DND-41 (cell line): ENCODE measurements at regions not wholly inside any gene's neighbourhood (a gene's known extent, or its start where the extent isn't known, plus 50 kb on each side); places are given as distances from the start of the nearest gene placed in this dataset.

Experiments
- ATAC-seq: fragments of 200-7000 bp; cut with Tn5 transposase; 3 replicates; pipeline ENCODE4 v1.9.1; 2021; ENCODE audit warnings: low read depth; ENCODE audit not compliant: insufficient read depth
- DNase-seq: peaks from one replicate; pipeline ENCODE4 v3.0.0-alpha.2; 2020
- H2AFZ ChIP-seq: 2 replicates; pipeline ENCODE4 v1.6.0; 2012; ENCODE audit warnings: low read depth, low read length
- H3K27ac ChIP-seq: 2 replicates; pipeline ENCODE4 v1.5.1; 2012; ENCODE audit warnings: low read length, inconsistent platforms
- H3K27me3 ChIP-seq: fragments of 200-600 bp; sonication (generic); 2 replicates; pipeline ENCODE4 v1.6.0; 2012; ENCODE audit warnings: low read length, mild to moderate bottlenecking, inconsistent platforms; ENCODE audit not compliant: insufficient read depth, poor library complexity
- H3K36me3 ChIP-seq: 2 replicates; pipeline ENCODE4 v1.5.1; 2012; ENCODE audit warnings: low read length, inconsistent platforms; ENCODE audit not compliant: insufficient read depth
- H3K4me1 ChIP-seq: 2 replicates; pipeline ENCODE4 v1.5.1; 2012; ENCODE audit warnings: mild to moderate bottlenecking, low read length; ENCODE audit not compliant: insufficient read depth
- H3K4me2 ChIP-seq: 2 replicates; pipeline ENCODE4 v1.6.0; 2012; ENCODE audit warnings: mild to moderate bottlenecking, moderate library complexity, low read length, inconsistent platforms; ENCODE audit not compliant: insufficient read depth
- H3K4me3 ChIP-seq, 2 experiments: fragments of 200-600 bp in 1 of 2; shearing (Covaris generic) in 1 of 2; 2 replicates each; pipeline ENCODE4 v1.5.1; 2012 to 2016; ENCODE audit warnings: inconsistent platforms in 2 of 2, low read length in 2 of 2, mild to moderate bottlenecking in 2 of 2, low read depth in 1 of 2, moderate library complexity in 1 of 2
- H3K79me2 ChIP-seq: 2 replicates; pipeline ENCODE4 v1.6.0; 2012; ENCODE audit warnings: low read length, inconsistent platforms; ENCODE audit not compliant: insufficient read depth
- H3K9ac ChIP-seq: 2 replicates; pipeline ENCODE4 v1.6.0; 2012; ENCODE audit warnings: low read depth, mild to moderate bottlenecking, inconsistent platforms, low read length, moderate library complexity
- H3K9me3 ChIP-seq: 2 replicates; pipeline ENCODE4 v1.5.1; 2012; ENCODE audit warnings: low read length, moderate library complexity, mild to moderate bottlenecking, inconsistent platforms; ENCODE audit not compliant: insufficient read depth, severe bottlenecking
- H4K20me1 ChIP-seq: 2 replicates; pipeline ENCODE4 v1.6.0; 2012; ENCODE audit warnings: low read length; ENCODE audit not compliant: insufficient read depth
- EZH2 ChIP-seq: IDR thresholded peaks from 3 replicates; pipeline ENCODE4 v1.6.1; 2012; ENCODE audit warnings: borderline replicate concordance, low read depth, mild to moderate bottlenecking, moderate library complexity, low read length, inconsistent platforms; ENCODE audit not compliant: severe bottlenecking
- TF ChIP-seq, protein P1 (sequence below): IDR thresholded peaks from 2 replicates; pipeline ENCODE4 v1.5.1; 2012; ENCODE audit warnings: borderline replicate concordance, low read length, moderate library complexity, mild to moderate bottlenecking; ENCODE audit not compliant: poor library complexity, severe bottlenecking; ENCODE audit errors: extremely low read depth

GRCh38 chr16:60816461-60816860 is 1219.8 kb downstream of the CDH8 start:
- Histone ChIP-seq H3K4me2 (no peak overlapping the region), H3K9ac (no peak overlapping the region), H3K27me3 (no peaks in the 10 kb centered on the region), H3K4me3 (no peak overlapping the region), H3K4me1 (no peaks in the 10 kb centered on the region), H3K36me3 (no peaks in the 10 kb centered on the region), H4K20me1 (no peaks in the 10 kb centered on the region), H3K9me3 (no peaks in the 10 kb centered on the region), H3K79me2 (no peaks in the 10 kb centered on the region), H2AFZ (no peak overlapping the region), H3K27ac (no peak overlapping the region)
- ATAC-seq (no peak), DNase-seq (no peak)
- TF ChIP-seq, protein P1, sequence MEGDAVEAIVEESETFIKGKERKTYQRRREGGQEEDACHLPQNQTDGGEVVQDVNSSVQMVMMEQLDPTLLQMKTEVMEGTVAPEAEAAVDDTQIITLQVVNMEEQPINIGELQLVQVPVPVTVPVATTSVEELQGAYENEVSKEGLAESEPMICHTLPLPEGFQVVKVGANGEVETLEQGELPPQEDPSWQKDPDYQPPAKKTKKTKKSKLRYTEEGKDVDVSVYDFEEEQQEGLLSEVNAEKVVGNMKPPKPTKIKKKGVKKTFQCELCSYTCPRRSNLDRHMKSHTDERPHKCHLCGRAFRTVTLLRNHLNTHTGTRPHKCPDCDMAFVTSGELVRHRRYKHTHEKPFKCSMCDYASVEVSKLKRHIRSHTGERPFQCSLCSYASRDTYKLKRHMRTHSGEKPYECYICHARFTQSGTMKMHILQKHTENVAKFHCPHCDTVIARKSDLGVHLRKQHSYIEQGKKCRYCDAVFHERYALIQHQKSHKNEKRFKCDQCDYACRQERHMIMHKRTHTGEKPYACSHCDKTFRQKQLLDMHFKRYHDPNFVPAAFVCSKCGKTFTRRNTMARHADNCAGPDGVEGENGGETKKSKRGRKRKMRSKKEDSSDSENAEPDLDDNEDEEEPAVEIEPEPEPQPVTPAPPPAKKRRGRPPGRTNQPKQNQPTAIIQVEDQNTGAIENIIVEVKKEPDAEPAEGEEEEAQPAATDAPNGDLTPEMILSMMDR: no peak
- no peak for TF ChIP-seq EZH2

GRCh38 chr16:60815865-60816264 is 1220.4 kb downstream of the CDH8 start:
- no peaks in the 10 kb centered on the region for H4K20me1 ChIP-seq
- no peak for DNase-seq
- no peaks in the 10 kb centered on the region for H3K79me2 ChIP-seq
- H3K9me3 ChIP-seq: no peaks in the 10 kb centered on the region
- H3K9ac ChIP-seq: no peak overlapping the region
- H2AFZ ChIP-seq: no peak overlapping the region
- no peak for TF ChIP-seq EZH2
- TF ChIP-seq, protein P1: no peak
- no peaks in the 10 kb centered on the region for H3K4me1 ChIP-seq
- no peak for ATAC-seq
- no peak overlapping the region for H3K4me2 ChIP-seq
- H3K27me3 ChIP-seq: no peaks in the 10 kb centered on the region
- no peak overlapping the region for H3K27ac ChIP-seq
- H3K36me3 ChIP-seq: no peaks in the 10 kb centered on the region
- no peak overlapping the region for H3K4me3 ChIP-seq

DNA sequence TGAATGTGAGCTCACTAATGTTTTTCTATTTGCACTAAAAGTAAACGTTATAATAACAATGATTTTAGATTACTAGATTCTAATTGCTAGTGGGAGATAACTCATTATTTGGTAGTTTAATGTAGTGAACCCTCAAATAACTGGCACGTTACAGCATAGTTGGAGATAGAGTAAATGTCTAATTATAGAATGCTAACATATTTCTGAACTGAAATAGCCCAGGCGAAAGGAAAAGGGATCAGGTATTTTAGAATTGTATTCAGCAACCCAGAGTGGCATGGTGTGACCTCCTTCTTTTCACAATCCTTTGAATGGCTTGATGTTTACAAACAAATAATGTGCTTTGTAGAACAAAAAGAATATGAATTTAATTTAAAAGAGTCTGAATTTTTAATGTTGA is 1221.2 kb downstream of the CDH8 start:
- H3K4me3 ChIP-seq: no peak overlapping the region
- no peaks in the 10 kb centered on the region for H3K9me3 ChIP-seq
- no peak overlapping the region for H2AFZ ChIP-seq
- DNase-seq (no peak), ATAC-seq (no peak)
- no peak overlapping the region for H3K4me2 ChIP-seq
- no peaks in the 10 kb centered on the region for H3K4me1 ChIP-seq
- no peaks in the 10 kb centered on the region for H3K27me3 ChIP-seq
- H3K27ac ChIP-seq: no peak overlapping the region
- no peak overlapping the region for H3K9ac ChIP-seq
- H3K36me3 ChIP-seq: no peaks in the 10 kb centered on the region
- no peaks in the 10 kb centered on the region for H4K20me1 ChIP-seq
- H3K79me2 ChIP-seq: no peaks in the 10 kb centered on the region
- no peak for TF ChIP-seq EZH2
- TF ChIP-seq, protein P1: no peak

DNA sequence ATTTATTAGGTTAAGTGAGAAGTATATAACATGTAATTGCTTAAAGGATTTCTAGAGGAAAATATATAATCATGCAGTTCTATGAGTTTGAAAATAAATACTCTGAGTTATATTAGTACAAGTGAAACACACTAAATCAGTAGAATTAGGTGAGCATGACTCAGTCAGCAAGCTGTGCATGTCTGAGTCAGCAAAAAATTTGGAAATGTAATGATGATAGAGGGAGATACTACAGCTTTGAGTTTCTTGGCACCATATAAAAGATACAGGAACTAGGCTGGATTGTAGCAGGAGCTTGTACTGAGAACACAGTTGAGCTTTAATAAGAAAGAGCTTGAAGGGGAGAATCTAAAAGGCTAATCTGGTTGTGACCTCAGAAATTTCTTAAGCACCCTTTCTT is 1224.6 kb downstream of the CDH8 start:
- Histone ChIP-seq H3K27me3 (no peaks in the 10 kb centered on the region), H4K20me1 (no peaks in the 10 kb centered on the region), H3K4me3 (no peak overlapping the region), H3K4me1 (no peaks in the 10 kb centered on the region), H3K4me2 (no peak overlapping the region), H3K27ac (no peak overlapping the region), H3K79me2 (no peaks in the 10 kb centered on the region), H3K9me3 (no peaks in the 10 kb centered on the region), H3K36me3 (no peaks in the 10 kb centered on the region), H2AFZ (no peak overlapping the region), H3K9ac (no peak overlapping the region)
- TF ChIP-seq EZH2: no peak
- TF ChIP-seq, protein P1: no peak
- ATAC-seq (no peak), DNase-seq (no peak)
